ENCODE measurements at regions not wholly inside any gene's neighbourhood (a gene's known extent, or its start where the extent isn't known, plus 50 kb on each side); places are given as distances from the start of the nearest gene placed in this dataset.

DNA sequence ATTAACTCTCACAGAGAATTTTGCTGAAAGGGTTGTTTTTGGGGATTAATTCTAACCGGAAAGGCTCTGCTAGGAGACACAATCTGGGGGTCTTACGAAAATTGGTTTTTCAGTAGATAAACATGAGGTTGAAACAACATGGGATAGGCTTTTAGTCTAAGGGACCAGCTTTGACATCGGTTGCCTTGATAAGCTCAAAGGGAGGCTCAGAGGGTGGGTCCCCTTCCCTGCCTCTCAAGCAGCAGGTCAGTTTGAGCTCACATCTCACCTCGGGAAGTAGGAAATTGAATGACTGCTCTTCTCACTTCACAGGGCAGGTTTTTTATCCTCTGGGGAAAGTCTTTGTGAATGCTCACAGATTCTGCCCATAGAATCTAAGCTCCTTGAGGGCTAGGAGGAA lies 70.2 kb upstream of the KIRREL3 start:
- Histone ChIP-seq H3K27me3 (no peaks in the 10 kb centered on the region), H3K27ac (no peak overlapping the region)

DNA sequence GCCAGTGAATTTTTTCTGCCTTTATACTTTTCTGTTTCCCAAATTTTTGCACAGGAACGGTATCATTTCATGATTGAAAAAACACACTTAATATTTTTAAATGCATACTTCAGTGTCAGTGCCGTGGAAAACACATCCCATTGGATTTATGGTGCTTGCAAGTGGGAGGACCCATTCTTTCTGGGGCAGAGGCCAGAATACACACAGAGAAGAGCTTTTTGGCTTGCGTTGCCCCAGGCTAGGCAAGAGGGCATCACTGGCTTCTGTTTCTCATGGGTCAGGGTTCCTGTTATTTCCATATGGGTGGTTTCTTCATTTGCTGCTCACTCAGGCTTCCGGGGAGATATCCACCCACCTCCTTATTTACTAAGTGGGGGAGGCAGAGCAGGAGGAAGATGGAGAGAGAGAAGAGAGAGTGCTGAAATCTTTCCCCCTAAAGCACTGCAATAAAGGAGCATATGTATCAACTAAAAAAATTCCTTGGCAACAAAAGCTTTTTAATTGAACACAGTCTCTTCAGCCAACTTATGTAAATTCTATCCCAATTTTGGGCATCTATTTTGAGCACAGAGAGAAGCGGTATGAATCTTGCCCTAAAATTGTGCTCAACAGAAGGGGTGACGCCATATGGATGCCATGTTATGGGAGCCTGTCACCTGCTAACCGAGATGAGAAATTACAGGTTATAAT lies 66.0 kb upstream of the KIRREL3 start:
- Histone ChIP-seq H3K4me1 (no peaks in the 10 kb centered on the region), H3K36me3 (no peaks in the 10 kb centered on the region), H3K4me3 (no peak overlapping the region), H3K27ac (no peak overlapping the region), H3K9me3 (no peaks in the 10 kb centered on the region), H3K27me3 (no peaks in the 10 kb centered on the region)
- TF ChIP-seq CTCF (IDR thresholded peaks at IDR 0.05): no peak
- DNase-seq (ENCODE audit: low spot score in 2 of 2): no peak
- intact Hi-C loops (cut with DNase I): no loop called here

More for the DNA sequence above, 70.2 kb upstream of the KIRREL3 start:
- intact Hi-C loops (cut with DNase I): no loop called here
- Histone ChIP-seq H3K4me3 (no peak overlapping the region), H3K9me3 (no peaks in the 10 kb centered on the region), H3K36me3 (no peaks in the 10 kb centered on the region), H3K4me1 (no peaks in the 10 kb centered on the region)
- no peak for TF ChIP-seq CTCF (IDR thresholded peaks at IDR 0.05)
- no peak for DNase-seq (ENCODE audit: low spot score in 2 of 2)

GRCh38 chr11:127063241-127063640 lies 62.7 kb upstream of the KIRREL3 start:
- no peak for TF ChIP-seq CTCF (IDR thresholded peaks at IDR 0.05)
- no peak overlapping the region for H3K4me3 ChIP-seq
- no peak overlapping the region for H3K27ac ChIP-seq
- intact Hi-C loops (cut with DNase I): no loop called here
- H3K9me3 ChIP-seq: no peaks in the 10 kb centered on the region
- no peaks in the 10 kb centered on the region for H3K27me3 ChIP-seq
- H3K36me3 ChIP-seq: no peaks in the 10 kb centered on the region
- no peak for DNase-seq (ENCODE audit: low spot score in 2 of 2)
- no peaks in the 10 kb centered on the region for H3K4me1 ChIP-seq

DNA sequence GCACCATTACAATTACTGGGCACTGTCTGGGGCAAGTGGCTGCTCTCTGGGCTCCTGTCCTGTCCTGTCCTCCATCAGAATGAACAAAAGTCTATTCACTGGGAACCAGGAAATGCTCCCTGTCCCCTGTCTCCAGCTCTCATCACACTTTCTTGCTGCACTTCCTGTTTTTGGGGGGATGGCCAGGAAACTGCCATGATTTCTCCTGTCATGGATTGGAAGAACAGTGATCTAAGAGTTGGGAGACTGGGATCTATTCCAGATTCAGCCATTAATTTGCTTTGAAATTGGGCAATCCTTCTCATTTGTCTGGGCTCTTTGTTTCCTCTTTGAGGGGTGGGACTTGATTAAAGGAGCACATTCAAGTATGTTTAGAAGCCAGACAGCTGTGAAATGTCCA lies 61.4 kb upstream of the KIRREL3 start:
- Histone ChIP-seq H3K9me3 (no peaks in the 10 kb centered on the region), H3K36me3 (no peaks in the 10 kb centered on the region), H3K27me3 (no peaks in the 10 kb centered on the region), H3K4me1 (no peaks in the 10 kb centered on the region), H3K27ac (no peak overlapping the region), H3K4me3 (no peak overlapping the region)
- DNase-seq (ENCODE audit: low spot score in 2 of 2): no peak
- intact Hi-C loops (cut with DNase I): no loop called here
- TF ChIP-seq CTCF (IDR thresholded peaks at IDR 0.05): no peak

DNA sequence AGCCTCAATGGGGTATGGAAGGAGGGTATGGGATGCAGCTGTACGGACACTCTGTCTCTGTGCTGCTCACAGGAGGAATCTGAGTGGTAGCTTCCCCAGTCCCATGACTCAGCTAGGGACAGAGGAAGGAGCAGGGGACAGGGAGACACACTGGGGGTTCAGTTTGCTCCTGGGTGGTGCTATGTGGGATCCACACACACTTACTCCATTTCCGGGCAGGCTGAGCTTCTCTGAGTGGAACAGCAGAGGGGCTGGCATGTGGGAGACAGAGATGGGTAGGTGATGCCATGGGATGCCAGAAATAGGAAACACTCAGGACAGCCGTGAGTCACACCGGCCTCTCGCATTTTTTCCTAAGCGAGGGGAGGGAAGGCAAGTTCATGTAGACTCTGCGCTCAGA lies 59.2 kb upstream of the KIRREL3 start:
- no peaks in the 10 kb centered on the region for H3K4me1 ChIP-seq
- DNase-seq (ENCODE audit: low spot score in 2 of 2): no peak
- no peak overlapping the region for H3K27ac ChIP-seq
- H3K27me3 ChIP-seq: no peaks in the 10 kb centered on the region
- H3K4me3 ChIP-seq: no peak overlapping the region
- TF ChIP-seq CTCF (IDR thresholded peaks at IDR 0.05): no peak
- intact Hi-C loops (cut with DNase I): no loop called here
- no peaks in the 10 kb centered on the region for H3K36me3 ChIP-seq
- no peaks in the 10 kb centered on the region for H3K9me3 ChIP-seq

DNA sequence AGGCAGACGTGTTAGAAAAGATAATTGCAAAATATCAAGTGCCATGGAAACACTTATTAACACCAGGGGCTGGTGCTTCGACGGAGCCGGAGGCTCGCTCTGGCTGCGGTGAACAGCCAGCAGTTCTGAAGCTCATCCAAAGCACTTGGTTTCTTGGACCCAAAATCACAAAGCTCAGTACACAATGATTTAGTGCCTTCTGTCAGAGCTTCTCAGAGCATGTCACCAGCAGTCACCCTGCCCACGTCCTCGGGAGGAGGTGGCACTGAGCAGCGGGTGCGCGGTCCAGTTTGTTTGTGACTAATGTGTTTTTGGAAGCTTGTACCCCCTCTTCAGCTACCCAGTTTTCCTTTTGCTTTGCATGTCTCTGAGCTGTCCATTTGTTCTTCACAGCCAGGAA lies 58.7 kb upstream of the KIRREL3 start:
- Histone ChIP-seq H3K4me3 (no peak overlapping the region), H3K27ac (no peak overlapping the region), H3K36me3 (no peaks in the 10 kb centered on the region), H3K4me1 (no peaks in the 10 kb centered on the region), H3K27me3 (no peaks in the 10 kb centered on the region), H3K9me3 (no peaks in the 10 kb centered on the region)
- no peak for DNase-seq (ENCODE audit: low spot score in 2 of 2)
- intact Hi-C loops (cut with DNase I): no loop called here
- TF ChIP-seq CTCF (IDR thresholded peaks at IDR 0.05): no peak
